Ishikawa (cell line): ENCODE measurements at regions not wholly inside any gene's neighbourhood (a gene's known extent, or its start where the extent isn't known, plus 50 kb on each side); places are given as distances from the start of the nearest gene placed in this dataset.

Experiments
- EGR1 ChIP-seq: IDR thresholded peaks from 2 replicates; pipeline ENCODE4 v1.6.1; 2012
- EP300 ChIP-seq: IDR thresholded peaks from 2 replicates; pipeline ENCODE4 v1.6.1; 2012; ENCODE audit warnings: borderline replicate concordance
- MAX ChIP-seq: IDR thresholded peaks from 2 replicates; pipeline ENCODE4 v1.6.1; 2012
- NFIC ChIP-seq: IDR thresholded peaks from 2 replicates; pipeline ENCODE4 v1.6.1; 2012
- YY1 ChIP-seq: IDR thresholded peaks from 2 replicates; pipeline ENCODE4 v1.6.1; 2012; ENCODE audit warnings: low read depth

DNA sequence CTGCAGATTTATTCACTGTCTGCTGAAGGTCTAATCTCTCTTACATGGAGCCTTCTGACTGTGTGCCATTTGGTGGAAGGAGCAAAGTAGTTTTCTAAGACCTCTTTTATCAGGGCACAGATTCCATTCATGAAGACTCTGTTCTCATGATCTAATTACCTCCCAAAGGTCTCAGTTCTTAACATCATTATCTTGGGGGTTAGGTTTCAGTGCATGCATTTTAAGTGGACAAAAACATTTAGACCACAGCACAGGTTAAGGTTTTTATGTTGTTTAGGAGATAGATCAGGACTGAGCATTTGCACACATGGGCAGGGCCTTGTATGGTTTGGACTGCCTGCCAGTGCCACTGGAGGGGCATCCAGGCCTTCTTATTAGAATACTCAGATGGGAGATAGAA is 746.1 kb downstream of the C12orf50 start:
- TF ChIP-seq YY1, result no peak
- TF ChIP-seq NFIC, result no peak
- no peak for TF ChIP-seq EGR1
- no peak for TF ChIP-seq EP300
- no peak for TF ChIP-seq MAX
